Vagina (tissue), 2 donors: ENCODE measurements at regions not wholly inside any gene's neighbourhood (a gene's known extent, or its start where the extent isn't known, plus 50 kb on each side); places are given as distances from the start of the nearest gene placed in this dataset.

Experiments
- CTCF ChIP-seq, 3 experiments: fragments of 450-650 bp in 2 of 3; fragments of 200-600 bp in 1 of 3; sonication (generic) in 1 of 3; IDR thresholded peaks; one replicate each; pipeline ENCODE4 v1.5.1; 2017 to 2019; ENCODE audit warnings: antibody characterized with exemption in 3 of 3, mild to moderate bottlenecking in 2 of 3, moderate library complexity in 2 of 3
- POLR2A ChIP-seq, 2 donors: fragments of 450-650 bp; IDR thresholded peaks; one replicate each; pipeline ENCODE4 v1.6.1; 2017; ENCODE audit warnings: antibody characterized with exemption in 2 of 2, mild to moderate bottlenecking in 2 of 2, moderate library complexity in 2 of 2
- POLR2AphosphoS5 ChIP-seq, 2 donors: sonication (generic); formaldehyde crosslinking; IDR thresholded peaks; one replicate each; pipeline ENCODE4 v1.9.0; 2017; ENCODE audit warnings: antibody characterized with exemption in 2 of 2, mild to moderate bottlenecking in 2 of 2, low read depth in 1 of 2; ENCODE audit not compliant: insufficient read depth in 1 of 2

DNA sequence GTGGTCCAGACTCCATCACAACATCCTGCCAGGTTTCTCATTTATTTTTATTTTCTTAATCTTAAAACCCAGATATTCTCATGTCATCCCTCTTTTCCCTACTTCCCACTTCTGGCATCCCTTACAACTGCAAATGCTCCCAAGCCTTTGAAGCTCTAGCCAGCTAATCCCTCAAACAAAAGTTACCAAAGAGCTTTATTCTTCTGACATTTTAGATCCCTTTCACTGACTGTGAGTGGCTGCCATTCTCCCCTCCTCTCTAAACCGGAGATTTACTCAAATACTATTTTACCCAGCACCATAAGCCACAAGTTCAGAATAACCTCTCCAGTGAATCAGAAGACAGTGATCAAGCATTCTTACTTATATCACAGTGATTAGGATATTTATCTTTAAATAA is 569.0 kb upstream of the SYT4 start:
- TF ChIP-seq POLR2A (IDR thresholded peaks at IDR 0.05), result no peak
- no peak for TF ChIP-seq CTCF (IDR thresholded peaks at IDR 0.05)
- no peak for TF ChIP-seq POLR2AphosphoS5 (IDR thresholded peaks at IDR 0.05; ENCODE audit: insufficient read depth in 1 of 2, low read depth in 1 of 2)
